T-helper 17 cell (primary cell): ENCODE measurements at regions not wholly inside any gene's neighbourhood (a gene's known extent, or its start where the extent isn't known, plus 50 kb on each side); places are given as distances from the start of the nearest gene placed in this dataset.

Experiments used
- ATAC-seq: fragments of 150-1000 bp; cut with Tn5 transposase; 2 replicates; pipeline ENCODE4 v1.10.0; 2021; ENCODE audit warnings: mild to moderate bottlenecking, moderate library complexity
- DNase-seq, 3 donors: peaks; one replicate each; pipeline versions ENCODE4 v3.0.0 to v3.0.0-alpha.2; 2020 to 2021
- H3K9me3 ChIP-seq: one replicate; pipeline ENCODE4 v1.7.0; 2013; ENCODE audit warnings: low read length, mild to moderate bottlenecking; ENCODE audit not compliant: control insufficient read depth, poor library complexity, severe bottlenecking
- H3K27ac Mint-ChIP-seq: one replicate; pipeline ENCODE4 v1.8.0; 2022; ENCODE audit warnings: mild to moderate bottlenecking, moderate library complexity, mixed read lengths
- H3K27me3 Mint-ChIP-seq: one replicate; pipeline ENCODE4 v1.8.0; 2022; ENCODE audit warnings: mixed read lengths
- H3K36me3 Mint-ChIP-seq: one replicate; pipeline ENCODE4 v1.8.0; 2022; ENCODE audit warnings: low read depth, mixed read lengths
- H3K4me1 Mint-ChIP-seq: one replicate; pipeline ENCODE4 v1.8.0; 2022; ENCODE audit warnings: mild to moderate bottlenecking, mixed read lengths
- H3K4me3 Mint-ChIP-seq: one replicate; pipeline ENCODE4 v1.8.0; 2022; ENCODE audit warnings: mild to moderate bottlenecking, moderate library complexity, mixed read lengths

GRCh38 chr15:68482246-68482645, 50.3 kb upstream of the ITGA11 start:
- ATAC-seq: no peak
- Mint-ChIP-seq H3K36me3 (peaks cover 3% of the 10 kb centered on the region), H3K27me3 (peaks cover 71% of the 10 kb centered on the region), H3K4me3 (no peak overlapping the region), H3K27ac (no peak overlapping the region), H3K4me1 (peaks cover 11% of the 10 kb centered on the region)
- H3K9me3 ChIP-seq: no peaks in the 10 kb centered on the region
- DNase-seq: no peak

- Mint-ChIP-seq H3K4me3 (no peak overlapping the region), H3K27ac (no peak overlapping the region), H3K27me3 (peaks cover 63% of the 10 kb centered on the region), H3K4me1 (peaks cover 11% of the 10 kb centered on the region), H3K36me3 (peaks cover 3% of the 10 kb centered on the region)
- ATAC-seq: no peak
- DNase-seq: no peak
- H3K9me3 ChIP-seq: no peaks in the 10 kb centered on the region
These were observed 51.2 kb upstream of the ITGA11 start for GRCh38 chr15:68483165-68483564.

GRCh38 chr15:68484220-68484619, 52.3 kb upstream of the ITGA11 start:
- Mint-ChIP-seq H3K4me3 (no peak overlapping the region), H3K4me1 (peaks cover 11% of the 10 kb centered on the region), H3K27ac (no peak overlapping the region), H3K27me3 (peaks cover 53% of the 10 kb centered on the region), H3K36me3 (peaks cover 3% of the 10 kb centered on the region)
- DNase-seq (no peak), ATAC-seq (no peak)
- H3K9me3 ChIP-seq: no peaks in the 10 kb centered on the region

GRCh38 chr15:68484696-68485400, 52.9 kb upstream of the ITGA11 start:
- H3K4me1 Mint-ChIP-seq: peaks cover 11% of the 10 kb centered on the region
- no peaks in the 10 kb centered on the region for H3K9me3 ChIP-seq
- no peak overlapping the region for H3K4me3 Mint-ChIP-seq
- DNase-seq: no peak
- peaks cover 3% of the 10 kb centered on the region for H3K36me3 Mint-ChIP-seq
- no peak overlapping the region for H3K27ac Mint-ChIP-seq
- ATAC-seq: no peak
- peaks cover 46% of the 10 kb centered on the region for H3K27me3 Mint-ChIP-seq

- Mint-ChIP-seq H3K27ac (no peak overlapping the region), H3K27me3 (peaks cover 50% of the 10 kb centered on the region), H3K4me3 (no peak overlapping the region), H3K36me3 (peaks cover 3% of the 10 kb centered on the region), H3K4me1 (peaks cover 11% of the 10 kb centered on the region)
- no peak for DNase-seq
- H3K9me3 ChIP-seq: no peaks in the 10 kb centered on the region
- no peak for ATAC-seq
These were observed 53.9 kb upstream of the ITGA11 start for GRCh38 chr15:68485721-68486360.

- H3K27me3 Mint-ChIP-seq: peaks cover 42% of the 10 kb centered on the region
- no peaks in the 10 kb centered on the region for H3K9me3 ChIP-seq
- H3K4me3 Mint-ChIP-seq: no peak overlapping the region
- peaks cover 11% of the 10 kb centered on the region for H3K4me1 Mint-ChIP-seq
- H3K36me3 Mint-ChIP-seq: peaks cover 3% of the 10 kb centered on the region
- no peak overlapping the region for H3K27ac Mint-ChIP-seq
- ATAC-seq (no peak), DNase-seq (no peak)
These were observed 55.3 kb upstream of the ITGA11 start for GRCh38 chr15:68487087-68487843.

GRCh38 chr15:68488290-68488689, 56.3 kb upstream of the ITGA11 start:
- Mint-ChIP-seq H3K27me3 (peaks cover 46% of the 10 kb centered on the region), H3K4me1 (peaks cover 11% of the 10 kb centered on the region), H3K36me3 (peaks cover 3% of the 10 kb centered on the region), H3K4me3 (no peak overlapping the region), H3K27ac (no peak overlapping the region)
- ATAC-seq: no peak
- DNase-seq: no peak
- H3K9me3 ChIP-seq: no peaks in the 10 kb centered on the region

- Mint-ChIP-seq H3K27me3 (peaks cover 45% of the 10 kb centered on the region), H3K27ac (no peak overlapping the region), H3K4me1 (peaks cover 11% of the 10 kb centered on the region), H3K4me3 (no peak overlapping the region), H3K36me3 (peaks cover 3% of the 10 kb centered on the region)
- DNase-seq: no peak
- H3K9me3 ChIP-seq: no peaks in the 10 kb centered on the region
- ATAC-seq: no peak
These were observed 57.0 kb upstream of the ITGA11 start for GRCh38 chr15:68488966-68489365.

GRCh38 chr15:68489421-68489820, 57.5 kb upstream of the ITGA11 start:
- no peak for DNase-seq
- H3K4me3 Mint-ChIP-seq: no peak overlapping the region
- H3K9me3 ChIP-seq: no peaks in the 10 kb centered on the region
- no peaks in the 10 kb centered on the region for H3K36me3 Mint-ChIP-seq
- ATAC-seq: no peak
- H3K27ac Mint-ChIP-seq: no peak overlapping the region
- H3K27me3 Mint-ChIP-seq: peaks cover 46% of the 10 kb centered on the region
- peaks cover 7% of the 10 kb centered on the region for H3K4me1 Mint-ChIP-seq

GRCh38 chr15:68491415-68492106, 59.6 kb upstream of the ITGA11 start:
- Mint-ChIP-seq H3K27ac (no peak overlapping the region), H3K4me1 (no peaks in the 10 kb centered on the region), H3K36me3 (no peaks in the 10 kb centered on the region), H3K27me3 (peaks cover 31% of the 10 kb centered on the region), H3K4me3 (no peak overlapping the region)
- ATAC-seq (no peak), DNase-seq (no peak)
- no peaks in the 10 kb centered on the region for H3K9me3 ChIP-seq

GRCh38 chr15:68492855-68493254, 60.9 kb upstream of the ITGA11 start:
- Mint-ChIP-seq H3K27ac (no peak overlapping the region), H3K27me3 (peaks cover 29% of the 10 kb centered on the region), H3K36me3 (no peaks in the 10 kb centered on the region), H3K4me1 (no peaks in the 10 kb centered on the region), H3K4me3 (no peak overlapping the region)
- ATAC-seq: no peak
- no peaks in the 10 kb centered on the region for H3K9me3 ChIP-seq
- no peak for DNase-seq

GRCh38 chr15:68493629-68494028, 61.7 kb upstream of the ITGA11 start:
- DNase-seq (no peak), ATAC-seq (no peak)
- Mint-ChIP-seq H3K36me3 (no peaks in the 10 kb centered on the region), H3K4me1 (no peaks in the 10 kb centered on the region), H3K27ac (no peak overlapping the region), H3K4me3 (no peak overlapping the region), H3K27me3 (peaks cover 29% of the 10 kb centered on the region)
- H3K9me3 ChIP-seq: no peaks in the 10 kb centered on the region

GRCh38 chr15:68494573-68495110, 62.7 kb upstream of the ITGA11 start:
- H3K4me1 Mint-ChIP-seq: no peaks in the 10 kb centered on the region
- no peaks in the 10 kb centered on the region for H3K9me3 ChIP-seq
- no peaks in the 10 kb centered on the region for H3K36me3 Mint-ChIP-seq
- no peak for ATAC-seq
- H3K4me3 Mint-ChIP-seq: no peak overlapping the region
- H3K27me3 Mint-ChIP-seq: peaks cover 29% of the 10 kb centered on the region
- DNase-seq: no peak
- H3K27ac Mint-ChIP-seq: no peak overlapping the region
